HepG2 (cell line): ENCODE measurements at regions not wholly inside any gene's neighbourhood (a gene's known extent, or its start where the extent isn't known, plus 50 kb on each side); places are given as distances from the start of the nearest gene placed in this dataset.

Experiments used
- ATAC-seq: fragments of 200-7000 bp; cut with Tn5 transposase; 3 replicates; pipeline ENCODE4 v1.9.1; 2020; ENCODE audit warnings: mild to moderate bottlenecking, moderate library complexity
- BruUV-seq: library from RNA; stranded (reverse); fragments of 400-500 nt; replicated peaks from 2 replicates; lab custom pipeline; 2021; lab: Mats Ljungman, UMichigan
- CTCF ChIA-PET: fragments of 300-600 bp; formaldehyde crosslinking; extraction: SDS; loops from one replicate; lab custom pipeline; 2021; ENCODE audit warnings: low total read pairs, inconsistent platforms, low intra/inter-chr PET ratio; lab: Yijun Ruan, JAX
- POLR2A ChIA-PET: fragments of 350-600 bp; sonication (Branson Sonifier 250); formaldehyde crosslinking; loops from one replicate; lab custom pipeline; 2020; ENCODE audit warnings: antibody characterized with exemption, inconsistent platforms; lab: Yijun Ruan, JAX
- DNase-seq: peaks from one replicate; pipeline ENCODE4 v3.0.0-alpha.2; 2015; ENCODE audit warnings: low spot score
- FAIRE-seq: peaks from 3 replicates; lab custom pipeline; 2011; peaks lifted over from hg19 to GRCh38; lab: Jason Lieb, UNC
- H2AFZ ChIP-seq: one replicate; pipeline ENCODE4 v1.6.1; 2011; ENCODE audit warnings: low read length, inconsistent platforms
- H3K27ac ChIP-seq: fragments of 300-600 bp; 3 replicates; pipeline ENCODE4 v1.8.0; 2011; ENCODE audit warnings: mixed run types, mild to moderate bottlenecking, mixed read lengths, low read length, inconsistent platforms; ENCODE audit not compliant: insufficient read depth; ENCODE audit errors: extremely low read length
- H3K27me3 ChIP-seq, 2 experiments: fragments of 200-600 bp in 1 of 2; 2 replicates in 1 of 2; 3 replicates in 1 of 2; pipeline versions ENCODE4 v1.6.0 to v1.8.0; 2011; ENCODE audit warnings: low read length in 2 of 2, mild to moderate bottlenecking in 2 of 2, moderate library complexity in 2 of 2, inconsistent platforms in 1 of 2; ENCODE audit not compliant: insufficient read depth in 2 of 2, control insufficient read depth in 1 of 2
- H3K36me3 ChIP-seq, 2 experiments: fragments of 200-600 bp in 1 of 2; replicated peaks in 1 of 2; 2 replicates in 1 of 2; 3 replicates in 1 of 2; pipeline versions ENCODE4 v1.5.1 to v1.8.0; 2011; ENCODE audit warnings: low read length in 2 of 2, inconsistent platforms in 1 of 2; ENCODE audit not compliant: insufficient read depth in 2 of 2, control insufficient read depth in 1 of 2
- H3K4me1 ChIP-seq: 2 replicates; pipeline ENCODE4 v1.5.1; 2012; ENCODE audit warnings: low read length, inconsistent platforms; ENCODE audit not compliant: insufficient read depth
- H3K4me2 ChIP-seq: 2 replicates; pipeline ENCODE4 v1.6.0; 2011; ENCODE audit warnings: low read depth, low read length, inconsistent platforms
- H3K4me3 ChIP-seq, 3 experiments: fragments of 200-600 bp in 1 of 3; sonication (generic), shearing (Covaris generic) in 1 of 3; replicated peaks in 1 of 3; 2 replicates each; pipeline ENCODE4 v1.5.1; 2011 to 2016; ENCODE audit warnings: low read length in 3 of 3, inconsistent platforms in 2 of 3, low read depth in 2 of 3, mild to moderate bottlenecking in 2 of 3, control low read depth in 1 of 3, mixed read lengths in 1 of 3; ENCODE audit not compliant: insufficient read depth in 1 of 3
- H3K79me2 ChIP-seq: one replicate; pipeline ENCODE4 v1.6.1; 2011; ENCODE audit warnings: low read length, inconsistent platforms; ENCODE audit not compliant: insufficient read depth
- H3K9ac ChIP-seq: 2 replicates; pipeline ENCODE4 v1.6.0; 2011; ENCODE audit warnings: mild to moderate bottlenecking, low read depth, low read length, inconsistent platforms; ENCODE audit not compliant: insufficient read depth
- H3K9me3 ChIP-seq: 2 replicates; pipeline ENCODE4 v1.5.1; 2012; ENCODE audit warnings: mild to moderate bottlenecking, low read length
- H4K20me1 ChIP-seq: 2 replicates; pipeline ENCODE4 v1.6.0; 2011; ENCODE audit warnings: inconsistent platforms, mild to moderate bottlenecking, low read length, moderate library complexity; ENCODE audit not compliant: insufficient read depth
- AFF4 ChIP-seq: sonication (generic); formaldehyde crosslinking; IDR thresholded peaks from 2 replicates; pipeline ENCODE4 v1.4.0; 2020; ENCODE audit warnings: missing genetic modification reagents
- ARID4A ChIP-seq: sonication (generic); formaldehyde crosslinking; IDR thresholded peaks from 2 replicates; pipeline ENCODE4 v1.5.0; 2020; ENCODE audit warnings: mild to moderate bottlenecking, missing genetic modification reagents, borderline replicate concordance
- EHMT2 ChIP-seq: fragments of 200-600 bp; sonication (generic); IDR thresholded peaks from 2 replicates; pipeline ENCODE4 v1.7.0; 2017; ENCODE audit warnings: antibody characterized with exemption, low read depth, low read length, borderline replicate concordance
- FIP1L1 ChIP-seq: fragments of 200-400 bp; formaldehyde crosslinking; IDR thresholded peaks from 2 replicates; pipeline ENCODE4 v1.6.1; 2018; ENCODE audit warnings: low read depth, mild to moderate bottlenecking, low read length, moderate library complexity, borderline replicate concordance; ENCODE audit not compliant: insufficient read depth
- MATR3 ChIP-seq: sonication (generic); formaldehyde crosslinking; IDR thresholded peaks from 2 replicates; pipeline ENCODE4 v1.4.0; 2020; ENCODE audit warnings: missing genetic modification reagents
- MTF2 ChIP-seq: sonication (generic); formaldehyde crosslinking; IDR thresholded peaks from 2 replicates; pipeline ENCODE4 v1.5.0; 2020; ENCODE audit warnings: missing genetic modification reagents, borderline replicate concordance
- PTBP1 ChIP-seq: fragments of 200-400 bp; formaldehyde crosslinking; IDR thresholded peaks from 2 replicates; pipeline ENCODE4 v1.6.1; 2018; ENCODE audit warnings: low read length, low read depth; ENCODE audit not compliant: poor library complexity, severe bottlenecking
- RBM22 ChIP-seq: fragments of 200-400 bp; formaldehyde crosslinking; optimal IDR thresholded peaks from 2 replicates; pipeline ENCODE3; 2017; ENCODE audit warnings: mild to moderate bottlenecking, low read length, moderate library complexity
- RORA ChIP-seq: sonication (generic); formaldehyde crosslinking; IDR thresholded peaks from 2 replicates; pipeline ENCODE4 v1.5.0; 2020; ENCODE audit warnings: mild to moderate bottlenecking, missing genetic modification reagents, moderate library complexity
- ZNF33B ChIP-seq: sonication (generic); formaldehyde crosslinking; IDR thresholded peaks from 2 replicates; pipeline ENCODE4 v1.5.1; 2020; ENCODE audit warnings: mild to moderate bottlenecking, missing genetic modification reagents
- ZNF441 ChIP-seq: sonication (generic); formaldehyde crosslinking; IDR thresholded peaks from 2 replicates; pipeline ENCODE4 v1.7.0; 2021; ENCODE audit warnings: missing genetic modification reagents, borderline replicate concordance
- ZNF775 ChIP-seq: sonication (generic); formaldehyde crosslinking; IDR thresholded peaks from 2 replicates; pipeline ENCODE4 v1.4.0; 2020; ENCODE audit warnings: missing genetic modification reagents, mild to moderate bottlenecking, moderate library complexity, borderline replicate concordance
- WGBS: methylation state at CpG from one replicate; pipeline ENCODE4 v1.1.6; 2017; ENCODE audit warnings: low lambda C conversion rate; 5-methylcytosine and 5-hydroxymethylcytosine counted together
- in situ Hi-C: cut with HindIII; loops from 2 replicates; pipeline ENCODE4 v1.10.0; 2017; ENCODE audit warnings: low pct_unique_long_range_greater_than_20kb; ENCODE audit not compliant: extremely low pct_ligation_motif_present
- intact Hi-C: fragments of 100-400 bp; cut with micrococcal nuclease; formaldehyde crosslinking; loops from one replicate; pipeline ENCODE4 v1.10.0; 2022; ENCODE audit not compliant: unreplicated experiment
- TF ChIP-seq, protein P1 (sequence below): IDR thresholded peaks from 2 replicates; pipeline ENCODE4 v1.6.1; 2016; ENCODE audit warnings: missing genetic modification reagents, missing compliant biosample characterization
- TF ChIP-seq, protein P2 (sequence below): sonication (generic); formaldehyde crosslinking; IDR thresholded peaks from 2 replicates; pipeline ENCODE4 v1.4.0; 2020; ENCODE audit warnings: missing genetic modification reagents

GRCh38 chr7:121697731-121698316 is 175.1 kb upstream of the PTPRZ1 start (continued):
- TF ChIP-seq ARID4A, result no peak
- TF ChIP-seq MATR3 (CRISPR knock-in tag), result no peak
- no peak for TF ChIP-seq PTBP1
- no peak for TF ChIP-seq FIP1L1

DNA sequence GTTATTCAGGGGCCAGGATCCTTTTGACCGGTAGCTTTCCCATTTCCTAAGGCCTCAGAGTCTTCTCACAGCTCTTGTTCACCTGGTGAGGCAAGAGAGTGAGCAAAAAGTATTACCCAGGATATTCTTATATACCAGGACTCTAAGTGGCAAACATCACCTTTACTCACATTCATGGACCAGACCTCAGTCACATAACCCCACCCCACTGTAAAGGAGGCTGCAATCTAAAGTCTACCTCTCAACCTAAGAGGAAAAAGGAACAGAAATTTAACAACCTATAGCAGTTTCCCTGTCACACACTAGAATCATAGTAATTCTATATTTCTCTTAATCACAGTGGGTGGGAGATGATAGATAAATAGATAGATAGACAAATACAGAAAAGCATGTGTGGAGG is 176.0 kb upstream of the PTPRZ1 start:
- Histone ChIP-seq H3K9ac (no peak overlapping the region), H3K4me3 (no peak overlapping the region), H3K27ac (no peak overlapping the region), H3K36me3 (no peaks in the 10 kb centered on the region), H3K4me2 (no peak overlapping the region), H3K79me2 (no peaks in the 10 kb centered on the region), H3K9me3 (no peaks in the 10 kb centered on the region), H2AFZ (no peak overlapping the region), H3K4me1 (no peaks in the 10 kb centered on the region), H3K27me3 (no peaks in the 10 kb centered on the region), H4K20me1 (no peaks in the 10 kb centered on the region)
- intact Hi-C loops (no loop called here), in situ Hi-C loops (no loop called here)
- BruUV-seq, result no TSS peak
- ATAC-seq, result no peak
- ChIA-PET POLR2A (no interaction called here), CTCF (no interaction called here)
- FAIRE-seq, result no peak
- DNase-seq, result no peak
- WGBS, result 0% methylated on average over 1 of the region's 1 CpG
- TF ChIP-seq MTF2 (CRISPR knock-in tag) (no peak), ZNF775 (CRISPR knock-in tag) (no peak), RBM22 (no peak), AFF4 (CRISPR knock-in tag) (no peak), ZNF441 (CRISPR knock-in tag) (no peak), EHMT2 (no peak), ZNF33B (CRISPR knock-in tag) (no peak), RORA (CRISPR knock-in tag) (no peak)
- TF ChIP-seq, protein P1, sequence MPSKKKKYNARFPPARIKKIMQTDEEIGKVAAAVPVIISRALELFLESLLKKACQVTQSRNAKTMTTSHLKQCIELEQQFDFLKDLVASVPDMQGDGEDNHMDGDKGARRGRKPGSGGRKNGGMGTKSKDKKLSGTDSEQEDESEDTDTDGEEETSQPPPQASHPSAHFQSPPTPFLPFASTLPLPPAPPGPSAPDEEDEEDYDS (CRISPR knock-in tag), result no peak
- TF ChIP-seq, protein P2, sequence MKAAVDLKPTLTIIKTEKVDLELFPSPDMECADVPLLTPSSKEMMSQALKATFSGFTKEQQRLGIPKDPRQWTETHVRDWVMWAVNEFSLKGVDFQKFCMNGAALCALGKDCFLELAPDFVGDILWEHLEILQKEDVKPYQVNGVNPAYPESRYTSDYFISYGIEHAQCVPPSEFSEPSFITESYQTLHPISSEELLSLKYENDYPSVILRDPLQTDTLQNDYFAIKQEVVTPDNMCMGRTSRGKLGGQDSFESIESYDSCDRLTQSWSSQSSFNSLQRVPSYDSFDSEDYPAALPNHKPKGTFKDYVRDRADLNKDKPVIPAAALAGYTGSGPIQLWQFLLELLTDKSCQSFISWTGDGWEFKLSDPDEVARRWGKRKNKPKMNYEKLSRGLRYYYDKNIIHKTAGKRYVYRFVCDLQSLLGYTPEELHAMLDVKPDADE (CRISPR knock-in tag), result no peak
